ENCODE measurements at regions not wholly inside any gene's neighbourhood (a gene's known extent, or its start where the extent isn't known, plus 50 kb on each side); places are given as distances from the start of the nearest gene placed in this dataset.

DNA sequence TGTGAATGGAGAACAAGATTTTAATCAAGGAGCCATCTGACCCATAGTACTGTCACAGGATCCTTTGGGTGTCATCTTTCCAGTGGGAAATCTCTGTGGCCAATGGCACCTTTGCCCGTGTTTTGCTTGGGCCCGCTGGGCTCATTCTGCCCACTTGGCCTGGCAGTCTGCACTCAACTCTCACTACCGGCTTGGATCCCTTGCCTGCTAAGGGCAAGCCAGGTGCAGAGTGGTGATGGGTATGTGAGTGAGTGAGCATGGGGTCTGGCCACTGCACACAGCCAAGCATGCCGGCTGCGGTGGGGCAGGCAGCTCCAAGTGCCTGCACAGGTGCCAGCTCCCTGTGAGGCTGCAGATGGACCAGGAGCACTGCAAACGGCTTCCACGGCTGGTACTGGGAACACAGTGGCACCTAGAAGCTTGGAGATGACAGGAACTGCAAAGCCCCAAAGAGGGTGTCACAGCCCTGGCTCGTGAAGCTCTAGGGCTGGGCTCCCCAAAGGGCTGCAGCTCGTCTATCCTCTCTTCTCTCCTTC lies 454.5 kb downstream of the TMA16 start:
- ATAC-seq (no peak), DNase-seq (ENCODE audit: low spot score) (no peak)

DNA sequence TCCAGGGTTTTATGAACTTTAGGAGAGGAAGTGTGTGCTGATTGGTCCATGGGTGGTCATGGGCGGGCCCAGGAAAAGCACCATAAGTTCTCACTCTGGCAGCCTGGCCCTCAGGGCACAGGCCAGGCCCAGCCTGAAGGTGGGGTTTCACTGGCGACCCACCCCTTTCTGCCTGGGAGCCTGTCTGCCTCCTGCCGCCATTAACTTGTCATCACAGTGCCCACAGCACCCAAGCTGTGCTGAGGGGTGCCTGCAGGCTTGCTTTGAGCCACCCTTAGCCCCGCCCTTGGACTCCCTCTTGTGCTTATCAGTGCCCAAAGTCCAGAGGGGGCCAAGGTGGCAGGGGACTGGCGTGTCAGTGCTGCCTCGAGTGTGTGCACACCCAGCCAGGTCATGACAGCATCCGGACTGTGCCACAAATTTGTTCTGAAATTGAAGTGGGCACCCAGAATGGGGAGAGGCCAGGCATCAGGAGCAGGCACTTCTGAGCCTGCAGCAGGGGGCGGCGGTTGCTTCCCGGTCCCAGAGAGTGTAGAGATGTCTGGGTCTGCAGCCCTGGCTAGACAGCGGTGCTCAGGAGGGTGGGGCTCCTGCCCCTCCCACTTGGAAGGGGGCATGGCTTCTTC lies 455.6 kb downstream of the TMA16 start:
- ATAC-seq (no peak), DNase-seq (ENCODE audit: low spot score) (no peak)

GRCh38 chr4:163955288-163955687 lies 460.8 kb downstream of the TMA16 start:
- DNase-seq (ENCODE audit: low spot score) = no peak
- ATAC-seq = no peak

GRCh38 chr4:163958751-163959150 lies 464.3 kb downstream of the TMA16 start:
- DNase-seq (ENCODE audit: low spot score) (no peak), ATAC-seq (no peak)

GRCh38 chr4:163959932-163960331 lies 465.4 kb downstream of the TMA16 start:
- no peak for ATAC-seq
- no peak for DNase-seq (ENCODE audit: low spot score)

DNA sequence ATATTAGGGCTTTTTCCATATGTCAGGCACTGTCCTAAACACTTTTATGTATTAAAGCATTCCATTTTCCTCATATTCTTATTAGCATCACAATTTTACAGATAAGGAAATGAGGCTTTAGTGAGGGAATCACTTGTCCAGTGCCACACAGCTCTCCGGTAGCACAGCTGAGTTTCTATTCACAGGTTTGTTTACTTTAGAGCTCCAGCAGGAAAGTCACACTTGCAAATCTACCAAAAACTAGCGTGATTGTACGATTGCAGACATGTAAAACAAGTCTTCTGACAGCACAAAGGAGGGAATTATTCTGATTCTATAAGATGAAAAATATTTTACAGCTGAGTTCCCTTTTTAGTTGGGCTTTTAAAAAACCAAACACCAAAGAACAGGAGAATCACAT lies 472.1 kb downstream of the TMA16 start:
- DNase-seq (ENCODE audit: low spot score) (no peak), ATAC-seq (no peak)

- ATAC-seq (no peak), DNase-seq (ENCODE audit: low spot score) (no peak)
These were observed 472.8 kb downstream of the TMA16 start for GRCh38 chr4:163967263-163967662.

DNA sequence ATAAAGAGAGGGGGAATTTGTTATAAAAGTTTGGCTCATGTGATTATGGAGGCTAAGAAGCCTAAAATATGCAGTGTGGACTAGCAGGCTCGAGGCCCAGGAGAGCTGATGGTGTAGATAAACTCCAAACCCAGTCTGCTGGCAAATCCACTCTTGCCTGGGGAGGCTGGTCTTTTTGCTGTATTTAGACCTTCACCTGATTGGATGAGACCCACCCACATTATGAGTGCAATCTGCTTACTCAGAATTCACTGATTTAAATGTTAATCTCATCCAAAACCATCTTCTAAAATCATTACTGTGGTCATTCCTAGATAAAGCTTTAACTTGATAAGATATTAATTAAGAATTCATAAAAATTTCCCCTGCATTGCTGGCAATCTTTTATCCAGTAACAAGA lies 473.2 kb downstream of the TMA16 start:
- DNase-seq (ENCODE audit: low spot score) (no peak), ATAC-seq (no peak)

- ATAC-seq (no peak), DNase-seq (ENCODE audit: low spot score) (no peak)
These were observed 474.8 kb downstream of the TMA16 start for GRCh38 chr4:163969291-163969690.

GRCh38 chr4:163976588-163976987 lies 482.1 kb downstream of the TMA16 start:
- ATAC-seq (no peak), DNase-seq (ENCODE audit: low spot score) (no peak)

GRCh38 chr4:163988391-163988790 lies 493.9 kb downstream of the TMA16 start:
- DNase-seq (ENCODE audit: low spot score) (no peak), ATAC-seq (no peak)

DNA sequence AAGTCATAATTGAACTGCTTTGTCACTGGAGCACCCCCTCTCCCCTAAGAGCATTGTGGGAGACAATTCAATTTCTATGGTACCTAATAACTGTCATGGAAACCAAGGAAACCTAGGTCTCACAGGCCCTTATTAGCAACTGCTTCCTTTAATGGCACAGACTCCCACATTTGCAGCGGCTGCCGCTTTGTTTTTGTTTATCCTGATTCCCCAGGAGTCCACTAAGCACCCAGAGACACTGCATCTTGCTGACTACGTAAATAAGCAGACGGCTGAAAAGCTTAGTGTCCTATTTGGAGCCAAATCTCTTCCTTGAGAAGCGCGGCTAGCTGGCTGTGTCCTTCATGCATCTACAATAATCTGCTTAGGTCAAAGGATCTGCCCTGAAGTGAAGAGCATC lies 494.4 kb downstream of the TMA16 start:
- DNase-seq (ENCODE audit: low spot score) (no peak), ATAC-seq (no peak)

GRCh38 chr4:163991298-163991865 lies 496.9 kb downstream of the TMA16 start:
- no peak for ATAC-seq

DNA sequence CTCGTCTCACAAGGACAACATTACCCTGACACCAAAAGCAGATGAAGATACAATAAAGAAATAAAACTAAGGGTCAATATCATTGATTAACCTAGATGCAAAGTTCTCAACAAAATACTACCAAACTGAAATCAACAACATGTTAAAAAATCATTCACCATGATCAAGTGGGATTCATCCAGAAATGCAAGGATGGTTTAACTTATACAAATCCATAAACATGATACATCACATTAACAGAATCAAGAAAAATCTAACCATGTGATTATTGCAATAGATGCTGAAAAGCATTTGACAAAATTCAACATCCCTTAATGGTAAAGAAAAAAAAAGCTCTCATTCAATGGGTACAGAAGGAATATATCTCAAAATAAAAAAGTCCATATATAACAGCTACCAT lies 514.9 kb downstream of the TMA16 start:
- DNase-seq (ENCODE audit: low spot score) = no peak
- ATAC-seq = no peak

More at GRCh38 chr4:163991298-163991865, 496.9 kb downstream of the TMA16 start:
- no peak for DNase-seq (ENCODE audit: low spot score)

DNA sequence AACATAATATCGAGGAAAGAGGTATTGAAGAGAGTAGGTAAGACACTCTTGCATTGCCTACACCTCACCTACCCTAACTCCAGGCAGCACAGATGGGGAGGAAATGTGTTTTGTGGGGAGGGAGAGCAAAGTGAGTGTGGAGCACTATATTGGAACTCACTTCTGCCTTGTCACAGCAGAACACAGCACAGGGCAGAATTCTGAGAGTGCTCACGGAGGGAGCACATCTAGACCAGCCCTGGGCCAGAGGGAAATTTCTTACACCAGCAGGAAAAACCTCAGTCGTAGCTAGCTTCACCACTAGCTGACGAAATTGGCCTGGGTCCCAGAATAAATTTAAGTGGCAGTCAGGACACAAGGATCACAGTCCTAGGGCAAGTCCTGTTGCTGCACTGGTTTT lies 517.3 kb downstream of the TMA16 start:
- ATAC-seq (no peak), DNase-seq (ENCODE audit: low spot score) (no peak)

DNA sequence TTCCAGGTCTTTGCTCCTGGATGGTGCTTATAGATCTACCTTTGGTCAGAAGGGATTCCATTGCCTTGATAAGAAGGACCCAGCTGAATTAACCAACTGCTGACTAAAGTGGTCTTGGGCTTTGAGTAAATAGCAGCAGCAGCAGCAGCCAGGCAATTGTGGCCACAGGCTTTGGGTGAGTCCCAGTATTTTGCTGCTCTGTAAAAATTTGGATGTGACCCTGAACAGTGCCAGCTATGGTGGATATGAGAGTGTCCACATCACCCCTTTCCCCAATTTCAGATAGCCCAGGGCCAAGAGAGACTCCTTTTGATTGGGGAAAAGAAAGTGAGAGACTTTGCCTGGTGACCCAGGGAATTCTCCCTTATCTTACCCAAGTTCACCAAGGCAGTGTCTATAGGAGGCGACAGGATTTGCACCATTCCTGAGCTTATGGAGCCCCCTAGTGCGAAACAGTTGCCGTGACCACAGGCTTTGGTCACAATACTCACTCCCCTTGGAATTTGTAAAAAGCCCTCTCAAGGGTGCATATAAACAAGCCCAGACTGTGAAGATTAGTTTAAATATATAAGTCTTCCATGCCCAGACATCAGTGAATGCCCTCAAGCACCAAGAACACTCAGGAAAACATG lies 518.0 kb downstream of the TMA16 start:
- no peak for DNase-seq (ENCODE audit: low spot score)

DNA sequence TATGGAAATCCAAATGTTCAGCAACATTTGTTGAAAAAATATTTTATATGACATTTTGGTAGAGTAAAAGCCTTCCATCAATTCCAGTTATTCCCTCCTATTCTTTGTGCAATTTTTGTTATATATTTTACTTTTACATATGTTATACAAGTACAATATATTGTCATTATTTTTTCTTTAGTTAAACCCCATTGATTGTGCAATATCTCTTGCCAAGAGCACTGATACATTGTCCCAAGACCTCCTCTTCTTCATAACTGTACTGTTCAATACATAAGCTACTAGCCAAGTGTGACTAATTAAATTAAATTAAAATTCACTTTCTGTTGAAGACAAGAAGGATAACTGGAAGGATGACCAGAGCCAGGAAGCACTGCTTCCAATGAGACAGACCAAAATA lies 527.5 kb downstream of the TMA16 start:
- DNase-seq (ENCODE audit: low spot score) (no peak), ATAC-seq (no peak)

More for the DNA sequence above, 518.0 kb downstream of the TMA16 start:
- ATAC-seq = no peak

- DNase-seq (ENCODE audit: low spot score) = no peak
- ATAC-seq = no peak
These were observed 528.7 kb downstream of the TMA16 start for GRCh38 chr4:164023214-164023613.

DNA sequence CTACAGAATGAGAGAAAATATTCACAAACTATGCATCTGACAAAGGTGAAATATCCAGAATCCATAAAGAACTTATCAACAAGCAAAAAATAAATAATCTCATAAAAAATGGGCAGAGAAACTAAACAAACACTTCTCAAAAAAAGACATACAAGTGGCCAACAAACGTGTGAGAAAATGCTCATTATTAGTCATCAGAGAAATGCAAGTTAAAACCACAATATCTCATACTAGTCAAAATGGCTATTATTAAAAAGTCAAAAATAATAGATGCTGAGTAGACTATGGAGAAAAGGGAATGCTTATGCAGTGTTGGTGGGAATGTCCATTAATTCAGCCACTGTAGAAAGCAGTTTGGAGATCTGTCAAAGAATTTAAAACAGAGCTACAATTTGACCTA lies 533.3 kb downstream of the TMA16 start:
- ATAC-seq (no peak), DNase-seq (ENCODE audit: low spot score) (no peak)

GRCh38 chr4:164039482-164039881 lies 545.0 kb downstream of the TMA16 start:
- DNase-seq (ENCODE audit: low spot score) (no peak), ATAC-seq (no peak)

GRCh38 chr4:164056426-164057142 lies 562.1 kb downstream of the TMA16 start:
- ATAC-seq = no peak
- no peak for DNase-seq (ENCODE audit: low spot score)

Data from left lobe of liver (tissue), 2 donors.